GM19328 (cell line): ENCODE measurements at regions not wholly inside any gene's neighbourhood (a gene's known extent, or its start where the extent isn't known, plus 50 kb on each side); places are given as distances from the start of the nearest gene placed in this dataset.
A peak's percentile ranks its signal among the peaks of the same experiment; 100 is the strongest.

ENCODE experiments used
- ATAC-seq: cut with Tn5 transposase; IDR thresholded peaks from one replicate; pipeline ENCODE4 v1.9.1; 2021; ENCODE audit warnings: mild to moderate bottlenecking, moderate library complexity; ENCODE audit not compliant: unreplicated experiment

GRCh38 chr7:11290863-11291262 lies 317.2 kb downstream of the PHF14 start:
- ATAC-seq: no peak

DNA sequence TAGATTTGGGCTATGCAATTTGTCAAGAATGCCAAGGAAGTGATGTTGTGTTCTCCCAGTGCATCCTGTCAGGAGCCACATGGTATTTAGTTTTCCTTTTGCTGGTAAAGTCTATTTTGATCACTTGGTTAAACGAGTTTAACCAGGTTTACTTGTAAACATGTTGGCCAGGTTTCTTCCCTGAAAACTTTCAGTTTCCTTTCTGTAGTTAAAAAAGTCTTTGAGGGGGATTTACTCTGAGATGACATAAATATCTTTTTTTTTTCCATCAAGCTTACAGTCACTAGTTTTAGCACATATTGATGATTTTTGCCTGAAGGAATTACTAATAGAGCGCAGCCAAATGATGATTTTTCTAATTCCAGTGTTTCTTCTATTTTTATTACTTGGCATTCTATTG lies 320.5 kb downstream of the PHF14 start:
- ATAC-seq: no peak

- ATAC-seq: no peak
Observed at GRCh38 chr7:11294965-11295364, 321.3 kb downstream of the PHF14 start.

- no peak for ATAC-seq
Observed at GRCh38 chr7:11297126-11297625, 323.5 kb downstream of the PHF14 start.

DNA sequence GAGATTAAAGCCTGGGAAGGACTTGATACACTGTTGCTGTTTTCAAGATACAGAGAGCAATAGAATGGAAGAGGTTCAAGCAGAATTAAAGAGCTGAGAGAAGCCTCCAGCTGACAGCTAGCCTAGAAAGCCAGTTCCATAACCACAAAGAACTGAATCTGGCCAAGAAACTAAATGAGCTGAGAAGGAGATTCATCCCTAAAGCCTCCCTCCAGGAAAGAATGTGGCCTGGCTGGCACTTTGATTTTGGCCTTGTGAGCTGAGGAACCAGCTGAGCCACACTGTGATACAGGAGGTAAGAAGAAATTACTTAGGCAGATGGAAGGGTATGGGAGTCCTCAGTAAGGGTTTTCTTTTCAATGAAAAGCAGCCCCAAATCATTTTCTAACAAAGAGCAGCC lies 324.1 kb downstream of the PHF14 start:
- ATAC-seq: no peak

DNA sequence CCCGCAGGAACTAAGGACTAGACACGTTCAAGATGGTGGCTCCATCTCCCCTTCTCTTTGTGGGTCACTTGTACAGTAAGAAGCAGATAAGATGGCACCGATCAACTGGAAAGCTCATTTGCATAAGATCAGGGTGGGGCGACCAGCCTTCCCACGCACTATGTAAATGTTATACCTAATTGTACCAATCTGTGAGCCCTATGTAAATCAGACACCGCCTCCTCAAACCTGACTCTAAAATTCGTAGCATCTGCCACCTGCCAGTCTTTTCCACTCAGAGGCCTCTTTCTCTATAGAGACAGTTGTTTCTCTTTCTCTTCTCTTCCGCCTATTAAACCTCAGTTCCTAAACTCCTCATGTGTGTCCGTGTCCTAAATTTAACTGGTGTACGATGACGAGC lies 324.5 kb downstream of the PHF14 start:
- no peak for ATAC-seq

GRCh38 chr7:11300241-11300640 lies 326.6 kb downstream of the PHF14 start:
- ATAC-seq: no peak

DNA sequence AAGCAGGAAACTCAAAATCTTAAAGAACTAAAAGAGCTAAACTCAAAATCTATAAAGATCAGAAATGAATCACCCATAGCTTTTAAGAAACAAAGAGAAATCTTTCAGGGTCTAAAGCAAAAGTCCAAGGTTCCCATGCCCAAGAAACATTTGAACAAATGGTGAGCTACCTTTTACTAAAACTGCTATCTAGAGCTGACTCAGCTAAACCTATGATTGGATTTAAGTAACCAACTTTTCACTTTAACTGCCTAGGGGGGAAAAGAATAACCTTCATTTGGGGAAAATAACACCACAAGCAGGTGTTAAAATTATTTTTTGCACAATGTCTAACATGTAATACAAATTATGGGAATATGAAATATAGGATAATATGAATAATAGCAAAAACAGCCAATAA lies 328.4 kb downstream of the PHF14 start:
- ATAC-seq: no peak

GRCh38 chr7:11313801-11314200 lies 340.1 kb downstream of the PHF14 start:
- no peak for ATAC-seq

DNA sequence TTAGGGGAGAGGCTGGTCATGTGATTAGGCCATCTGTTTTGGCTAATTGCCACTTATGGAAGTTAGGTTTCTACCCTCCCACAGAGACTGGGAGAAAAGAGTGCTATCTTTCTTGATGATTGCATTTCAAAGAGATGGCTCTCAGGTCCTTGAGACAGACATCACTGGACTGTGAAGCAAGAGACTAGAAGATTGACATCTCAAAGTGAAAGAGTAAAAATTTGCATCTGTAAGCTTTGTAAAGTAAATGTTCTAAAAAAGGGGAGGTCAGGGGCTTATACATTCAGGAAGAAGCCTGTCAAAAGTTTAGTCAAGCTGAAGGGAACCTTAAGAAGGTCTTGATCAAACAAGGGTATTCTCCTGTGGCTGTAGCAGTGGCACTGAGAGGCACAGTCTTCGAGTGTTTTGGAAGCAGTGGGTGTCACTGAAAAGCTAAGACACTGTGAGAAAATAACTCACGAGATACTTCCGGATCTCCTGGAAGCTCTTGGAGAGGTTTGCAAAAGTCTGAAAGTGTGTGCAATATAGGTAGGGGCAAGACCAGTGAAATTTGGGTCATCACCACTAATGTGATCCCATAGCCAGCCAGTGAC lies 342.1 kb downstream of the PHF14 start:
- peak; percentile 70 for ATAC-seq

DNA sequence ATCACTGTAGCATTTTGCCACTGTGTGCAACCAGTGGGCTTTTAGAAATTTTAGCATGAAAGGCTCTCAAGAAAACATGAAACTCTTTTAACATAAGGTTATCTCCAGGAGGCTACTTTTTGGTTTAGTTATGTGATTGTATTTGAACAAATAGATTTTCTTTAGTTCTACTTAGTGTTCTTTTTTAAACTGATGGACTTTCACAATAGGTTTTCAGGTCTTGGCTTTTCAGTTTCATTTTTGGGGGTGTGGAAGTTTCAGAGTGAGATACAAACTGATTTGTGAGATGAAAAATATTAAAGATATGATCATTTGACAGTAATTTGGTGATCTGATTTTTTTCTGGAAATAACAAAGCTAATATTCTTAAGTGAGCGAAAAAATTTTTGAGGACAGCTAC lies 344.1 kb downstream of the PHF14 start:
- no peak for ATAC-seq

GRCh38 chr7:11319491-11320274 lies 346.0 kb downstream of the PHF14 start:
- no peak for ATAC-seq
